ENCODE measurements at regions not wholly inside any gene's neighbourhood (a gene's known extent, or its start where the extent isn't known, plus 50 kb on each side); places are given as distances from the start of the nearest gene placed in this dataset.

GRCh38 chr4:81664079-81664478 lies 192.4 kb upstream of the RASGEF1B start:
- Histone ChIP-seq H2AFZ (ENCODE audit: low read depth, low read length) (no peak overlapping the region), H3K4me2 (ENCODE audit: low read length) (no peak overlapping the region), H3K36me3 (ENCODE audit: insufficient read depth, low read length) (no peaks in the 10 kb centered on the region), H4K20me1 (ENCODE audit: insufficient read depth) (no peaks in the 10 kb centered on the region), H3K27me3 (ENCODE audit: insufficient read depth, low read depth, low read length) (no peaks in the 10 kb centered on the region), H3K9ac (ENCODE audit: low read length) (no peak overlapping the region), H3K9me3 (ENCODE audit: low read length) (no peaks in the 10 kb centered on the region), H3K27ac (ENCODE audit: low read length) (no peak overlapping the region), H3K79me2 (replicated peaks; ENCODE audit: insufficient read depth, low read length) (no peaks in the 10 kb centered on the region), H3F3A (ENCODE audit: insufficient read depth, low read length, poor library complexity, severe bottlenecking) (no peaks in the 10 kb centered on the region), H3K9me2 (ENCODE audit: insufficient read depth, low read length) (no peaks in the 10 kb centered on the region), H3K4me3 (ENCODE audit: low read length) (no peak overlapping the region)
- TF ChIP-seq TAF1 (IDR thresholded peaks at IDR 0.05; ENCODE audit: low read depth): no peak
- no peak for TF ChIP-seq EZH2 (IDR thresholded peaks at IDR 0.05; ENCODE audit: borderline replicate concordance, insufficient read depth, low read length, poor library complexity, severe bottlenecking)
- TF ChIP-seq, protein P1, sequence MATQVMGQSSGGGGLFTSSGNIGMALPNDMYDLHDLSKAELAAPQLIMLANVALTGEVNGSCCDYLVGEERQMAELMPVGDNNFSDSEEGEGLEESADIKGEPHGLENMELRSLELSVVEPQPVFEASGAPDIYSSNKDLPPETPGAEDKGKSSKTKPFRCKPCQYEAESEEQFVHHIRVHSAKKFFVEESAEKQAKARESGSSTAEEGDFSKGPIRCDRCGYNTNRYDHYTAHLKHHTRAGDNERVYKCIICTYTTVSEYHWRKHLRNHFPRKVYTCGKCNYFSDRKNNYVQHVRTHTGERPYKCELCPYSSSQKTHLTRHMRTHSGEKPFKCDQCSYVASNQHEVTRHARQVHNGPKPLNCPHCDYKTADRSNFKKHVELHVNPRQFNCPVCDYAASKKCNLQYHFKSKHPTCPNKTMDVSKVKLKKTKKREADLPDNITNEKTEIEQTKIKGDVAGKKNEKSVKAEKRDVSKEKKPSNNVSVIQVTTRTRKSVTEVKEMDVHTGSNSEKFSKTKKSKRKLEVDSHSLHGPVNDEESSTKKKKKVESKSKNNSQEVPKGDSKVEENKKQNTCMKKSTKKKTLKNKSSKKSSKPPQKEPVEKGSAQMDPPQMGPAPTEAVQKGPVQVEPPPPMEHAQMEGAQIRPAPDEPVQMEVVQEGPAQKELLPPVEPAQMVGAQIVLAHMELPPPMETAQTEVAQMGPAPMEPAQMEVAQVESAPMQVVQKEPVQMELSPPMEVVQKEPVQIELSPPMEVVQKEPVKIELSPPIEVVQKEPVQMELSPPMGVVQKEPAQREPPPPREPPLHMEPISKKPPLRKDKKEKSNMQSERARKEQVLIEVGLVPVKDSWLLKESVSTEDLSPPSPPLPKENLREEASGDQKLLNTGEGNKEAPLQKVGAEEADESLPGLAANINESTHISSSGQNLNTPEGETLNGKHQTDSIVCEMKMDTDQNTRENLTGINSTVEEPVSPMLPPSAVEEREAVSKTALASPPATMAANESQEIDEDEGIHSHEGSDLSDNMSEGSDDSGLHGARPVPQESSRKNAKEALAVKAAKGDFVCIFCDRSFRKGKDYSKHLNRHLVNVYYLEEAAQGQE (IDR thresholded peaks at IDR 0.05; ENCODE audit: borderline replicate concordance): no peak
- TF ChIP-seq, protein P2, sequence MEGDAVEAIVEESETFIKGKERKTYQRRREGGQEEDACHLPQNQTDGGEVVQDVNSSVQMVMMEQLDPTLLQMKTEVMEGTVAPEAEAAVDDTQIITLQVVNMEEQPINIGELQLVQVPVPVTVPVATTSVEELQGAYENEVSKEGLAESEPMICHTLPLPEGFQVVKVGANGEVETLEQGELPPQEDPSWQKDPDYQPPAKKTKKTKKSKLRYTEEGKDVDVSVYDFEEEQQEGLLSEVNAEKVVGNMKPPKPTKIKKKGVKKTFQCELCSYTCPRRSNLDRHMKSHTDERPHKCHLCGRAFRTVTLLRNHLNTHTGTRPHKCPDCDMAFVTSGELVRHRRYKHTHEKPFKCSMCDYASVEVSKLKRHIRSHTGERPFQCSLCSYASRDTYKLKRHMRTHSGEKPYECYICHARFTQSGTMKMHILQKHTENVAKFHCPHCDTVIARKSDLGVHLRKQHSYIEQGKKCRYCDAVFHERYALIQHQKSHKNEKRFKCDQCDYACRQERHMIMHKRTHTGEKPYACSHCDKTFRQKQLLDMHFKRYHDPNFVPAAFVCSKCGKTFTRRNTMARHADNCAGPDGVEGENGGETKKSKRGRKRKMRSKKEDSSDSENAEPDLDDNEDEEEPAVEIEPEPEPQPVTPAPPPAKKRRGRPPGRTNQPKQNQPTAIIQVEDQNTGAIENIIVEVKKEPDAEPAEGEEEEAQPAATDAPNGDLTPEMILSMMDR (IDR thresholded peaks at IDR 0.05; ENCODE audit: poor library complexity, severe bottlenecking): no peak
- TF ChIP-seq RAD21 (conservative IDR thresholded peaks at IDR 0.05): no peak
- no peak for TF ChIP-seq SMC3 (conservative IDR thresholded peaks at IDR 0.05; ENCODE audit: poor library complexity)
- no peak for TF ChIP-seq POLR2AphosphoS5 (IDR thresholded peaks at IDR 0.05)
- no peak for TF ChIP-seq MXI1 (conservative IDR thresholded peaks at IDR 0.05; ENCODE audit: poor library complexity, severe bottlenecking)
- no peak for TF ChIP-seq EP300 (conservative IDR thresholded peaks at IDR 0.05; ENCODE audit: poor library complexity, severe bottlenecking)

DNA sequence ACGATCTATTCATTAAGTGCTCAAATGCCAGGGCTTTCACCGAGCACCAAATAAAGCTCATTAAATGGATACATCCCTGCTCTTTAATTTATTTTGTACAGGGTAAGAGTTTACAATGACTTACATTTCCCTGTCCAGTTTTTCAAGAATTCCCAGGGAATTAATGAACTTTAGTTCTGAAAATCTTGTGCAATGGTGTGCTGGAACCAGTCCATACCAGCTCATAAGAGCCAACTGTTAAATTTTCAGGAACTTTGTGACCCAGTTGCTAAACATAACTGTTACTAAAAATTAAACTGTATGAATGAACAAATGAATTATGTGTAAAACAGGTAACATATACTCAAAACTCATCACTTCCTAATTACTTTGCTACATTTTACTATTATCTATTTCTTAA lies 191.7 kb upstream of the RASGEF1B start:
- no peaks in the 10 kb centered on the region for H3K9me2 ChIP-seq (ENCODE audit: insufficient read depth, low read length)
- H4K20me1 ChIP-seq (ENCODE audit: insufficient read depth): no peaks in the 10 kb centered on the region
- H3K27ac ChIP-seq (ENCODE audit: low read length): no peak overlapping the region
- no peaks in the 10 kb centered on the region for H3F3A ChIP-seq (ENCODE audit: insufficient read depth, low read length, poor library complexity, severe bottlenecking)
- no peak for TF ChIP-seq TAF1 (IDR thresholded peaks at IDR 0.05; ENCODE audit: low read depth)
- no peaks in the 10 kb centered on the region for H3K36me3 ChIP-seq (ENCODE audit: insufficient read depth, low read length)
- H2AFZ ChIP-seq (ENCODE audit: low read depth, low read length): no peak overlapping the region
- H3K9ac ChIP-seq (ENCODE audit: low read length): no peak overlapping the region
- H3K79me2 ChIP-seq (replicated peaks; ENCODE audit: insufficient read depth, low read length): no peaks in the 10 kb centered on the region
- no peaks in the 10 kb centered on the region for H3K27me3 ChIP-seq (ENCODE audit: insufficient read depth, low read depth, low read length)
- H3K9me3 ChIP-seq (ENCODE audit: low read length): no peaks in the 10 kb centered on the region
- no peak overlapping the region for H3K4me3 ChIP-seq (ENCODE audit: low read length)
- no peak overlapping the region for H3K4me2 ChIP-seq (ENCODE audit: low read length)

GRCh38 chr4:81659051-81659450 lies 187.3 kb upstream of the RASGEF1B start:
- H3K9me3 ChIP-seq (ENCODE audit: low read length): no peaks in the 10 kb centered on the region
- H3K27me3 ChIP-seq (ENCODE audit: insufficient read depth, low read depth, low read length): no peaks in the 10 kb centered on the region
- no peaks in the 10 kb centered on the region for H3K36me3 ChIP-seq (ENCODE audit: insufficient read depth, low read length)
- H3F3A ChIP-seq (ENCODE audit: insufficient read depth, low read length, poor library complexity, severe bottlenecking): no peaks in the 10 kb centered on the region
- no peak for TF ChIP-seq SMC3 (conservative IDR thresholded peaks at IDR 0.05; ENCODE audit: poor library complexity)
- TF ChIP-seq, protein P2 (IDR thresholded peaks at IDR 0.05; ENCODE audit: poor library complexity, severe bottlenecking): no peak
- H3K9ac ChIP-seq (ENCODE audit: low read length): no peak overlapping the region
- no peak overlapping the region for H2AFZ ChIP-seq (ENCODE audit: low read depth, low read length)
- H4K20me1 ChIP-seq (ENCODE audit: insufficient read depth): no peaks in the 10 kb centered on the region
- no peaks in the 10 kb centered on the region for H3K9me2 ChIP-seq (ENCODE audit: insufficient read depth, low read length)
- no peak overlapping the region for H3K27ac ChIP-seq (ENCODE audit: low read length)
- no peak overlapping the region for H3K4me2 ChIP-seq (ENCODE audit: low read length)
- no peak overlapping the region for H3K4me3 ChIP-seq (ENCODE audit: low read length)
- no peaks in the 10 kb centered on the region for H3K79me2 ChIP-seq (replicated peaks; ENCODE audit: insufficient read depth, low read length)
